Aorta (tissue), 5 donors: ENCODE measurements at regions not wholly inside any gene's neighbourhood (a gene's known extent, or its start where the extent isn't known, plus 50 kb on each side); places are given as distances from the start of the nearest gene placed in this dataset.

Experiments
- ATAC-seq: fragments of 200-7000 bp; cut with Tn5 transposase; one replicate; pipeline ENCODE4 v1.9.1; 2022; ENCODE audit warnings: moderate library complexity; ENCODE audit not compliant: low FRiP score
- DNase-seq, 2 donors: peaks; one replicate each; pipeline ENCODE4 v3.0.0-alpha.2; 2020
- H3K27ac ChIP-seq, 2 donors: one replicate each; pipeline ENCODE4 v1.5.1; 2013; ENCODE audit warnings: low read length in 2 of 2, mild to moderate bottlenecking in 2 of 2, moderate library complexity in 2 of 2, control low read depth in 1 of 2, inconsistent platforms in 1 of 2, low read depth in 1 of 2
- H3K27me3 ChIP-seq, 2 donors: one replicate each; pipeline ENCODE4 v1.6.1; 2013; ENCODE audit warnings: control low read depth in 1 of 2, low read length in 1 of 2, mild to moderate bottlenecking in 1 of 2, moderate library complexity in 1 of 2; ENCODE audit not compliant: insufficient read depth in 2 of 2, control insufficient read depth in 1 of 2
- H3K36me3 ChIP-seq, 2 donors: one replicate each; pipeline ENCODE4 v1.6.1; 2013; ENCODE audit warnings: control low read depth in 1 of 2, low read length in 1 of 2, mild to moderate bottlenecking in 1 of 2; ENCODE audit not compliant: insufficient read depth in 2 of 2, control insufficient read depth in 1 of 2
- H3K4me1 ChIP-seq, 2 donors: one replicate each; pipeline ENCODE4 v1.6.1; 2013; ENCODE audit warnings: low read length in 2 of 2, control low read depth in 1 of 2, mild to moderate bottlenecking in 1 of 2, moderate library complexity in 1 of 2; ENCODE audit not compliant: insufficient read depth in 2 of 2, control insufficient read depth in 1 of 2
- H3K4me3 ChIP-seq, 2 donors: one replicate each; pipeline ENCODE4 v1.5.1; 2013; ENCODE audit warnings: low read length in 2 of 2, control low read depth in 1 of 2, mild to moderate bottlenecking in 1 of 2
- H3K9me3 ChIP-seq: one replicate; pipeline ENCODE4 v1.6.1; 2013; ENCODE audit warnings: mild to moderate bottlenecking, low read length; ENCODE audit not compliant: control insufficient read depth
- WGBS, 2 donors: extraction: QIAGEN DNeasy Blood & Tissue Kit; methylation state at CpG; one replicate each; pipeline ENCODE4 v1.1.7; 2013; 5-methylcytosine and 5-hydroxymethylcytosine counted together
- intact Hi-C, 2 donors: fragments of 100-400 bp; cut with DNase I; formaldehyde crosslinking; loops; one replicate each; pipeline versions ENCODE4 v1.14.2 to v1.15.0; 2022
- donor health status: healthy with polysubstance abuse.
- donor health status: Bipolar disorder and iron deficiency.
- donor health status: DM: no; HTN: no; CAD: no.
- donor health status: DM: no; HTN: no; CAD: no.
- donor health status: DM: yes; HTN: yes; CAD: no.

DNA sequence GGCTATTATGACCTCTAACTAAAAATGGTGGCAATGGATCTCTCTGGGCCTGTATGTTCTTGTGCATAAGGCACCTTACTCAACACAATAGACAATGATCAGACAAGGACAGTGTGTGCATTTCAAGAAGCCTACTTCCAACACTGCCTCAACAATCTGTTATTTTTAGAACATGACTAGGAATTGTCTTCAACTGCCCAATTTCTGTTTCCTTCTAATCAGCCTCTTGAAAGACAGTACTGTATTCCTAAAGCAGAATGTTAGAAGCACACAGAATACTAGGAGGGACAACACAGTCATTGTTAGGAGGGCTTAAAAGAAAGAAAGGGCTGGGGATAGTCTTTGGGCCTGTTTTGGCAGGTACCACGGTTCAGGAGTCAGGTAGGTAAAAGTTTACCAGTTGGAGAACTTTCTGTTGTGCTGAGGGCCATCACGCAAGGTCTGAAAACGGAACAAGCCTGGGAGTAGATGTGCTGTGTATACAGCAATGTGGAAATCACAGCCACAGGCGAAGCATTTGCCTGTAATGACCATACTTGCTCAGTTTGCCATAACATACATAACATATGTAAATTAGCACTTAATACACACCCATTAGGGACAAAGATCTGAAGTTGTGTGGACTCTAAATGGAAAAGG is 100.8 kb upstream of the ATXN3L start:
- DNase-seq = no peak
- Histone ChIP-seq H3K36me3 (no peaks in the 10 kb centered on the region), H3K27me3 (no peaks in the 10 kb centered on the region), H3K27ac (no peak overlapping the region), H3K9me3 (no peaks in the 10 kb centered on the region), H3K4me1 (peaks cover 0 to 2% of the 10 kb centered on the region in 2 donors), H3K4me3 (no peak overlapping the region)
- WGBS, 2 donors = 78 to 94% methylated on average over 4 of the region's 4 CpGs
- intact Hi-C loops = no loop called here
- ATAC-seq = no peak

DNA sequence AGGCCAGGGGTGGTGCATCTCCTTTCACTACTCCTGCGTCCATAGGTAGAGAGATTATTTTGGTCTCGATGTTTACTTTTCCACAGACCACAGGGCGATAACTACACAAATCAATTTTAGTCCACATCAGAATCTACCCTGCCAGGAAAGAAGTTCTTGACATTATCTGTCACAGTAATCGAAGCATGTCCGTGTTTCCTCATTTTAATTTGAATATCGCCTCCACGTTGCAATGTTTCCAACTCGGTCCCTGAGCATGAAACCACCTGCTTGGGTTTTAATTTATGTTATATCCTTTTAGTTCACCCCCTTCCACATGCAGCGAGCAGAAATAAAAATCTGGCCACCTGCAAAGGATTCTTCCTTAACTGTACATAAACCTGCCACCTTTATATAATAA is 100.1 kb upstream of the ATXN3L start:
- 87 to 97% methylated on average over 9 of the region's 9 CpGs for WGBS, 2 donors
- Histone ChIP-seq H3K36me3 (no peaks in the 10 kb centered on the region), H3K4me1 (peaks cover 0 to 2% of the 10 kb centered on the region in 2 donors), H3K27ac (no peak overlapping the region), H3K9me3 (no peaks in the 10 kb centered on the region), H3K4me3 (no peak overlapping the region), H3K27me3 (no peaks in the 10 kb centered on the region)
- ATAC-seq (no peak), DNase-seq (no peak)
- intact Hi-C loops = no loop called here

DNA sequence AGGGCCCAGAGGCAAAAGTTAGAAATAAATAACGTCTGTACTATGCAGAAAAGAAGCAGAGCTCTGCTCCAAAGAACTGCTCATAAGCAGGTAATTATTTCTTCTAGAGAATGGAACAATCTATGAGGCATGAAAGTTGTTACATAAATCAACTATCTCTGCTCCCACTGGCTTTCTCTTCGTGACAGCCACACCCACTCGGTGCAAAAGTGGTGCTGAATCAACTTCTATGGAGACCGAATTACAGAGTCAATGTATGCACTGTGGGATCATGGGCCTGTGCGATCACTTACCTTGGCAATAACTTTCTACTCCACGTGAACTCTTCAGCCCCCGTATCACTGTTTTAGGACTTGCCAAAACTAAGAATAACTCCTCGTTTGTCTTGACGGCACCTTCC is 99.4 kb upstream of the ATXN3L start:
- ATAC-seq = no peak
- intact Hi-C loops = no loop called here
- 63 to 65% methylated on average over 9 of the region's 9 CpGs for WGBS, 2 donors
- no peak for DNase-seq
- H3K9me3 ChIP-seq = no peaks in the 10 kb centered on the region
- H3K4me3 ChIP-seq = no peak overlapping the region
- no peaks in the 10 kb centered on the region for H3K27me3 ChIP-seq
- no peaks in the 10 kb centered on the region for H3K36me3 ChIP-seq
- peaks cover 0 to 2% of the 10 kb centered on the region in 2 donors for H3K4me1 ChIP-seq
- H3K27ac ChIP-seq = no peak overlapping the region

DNA sequence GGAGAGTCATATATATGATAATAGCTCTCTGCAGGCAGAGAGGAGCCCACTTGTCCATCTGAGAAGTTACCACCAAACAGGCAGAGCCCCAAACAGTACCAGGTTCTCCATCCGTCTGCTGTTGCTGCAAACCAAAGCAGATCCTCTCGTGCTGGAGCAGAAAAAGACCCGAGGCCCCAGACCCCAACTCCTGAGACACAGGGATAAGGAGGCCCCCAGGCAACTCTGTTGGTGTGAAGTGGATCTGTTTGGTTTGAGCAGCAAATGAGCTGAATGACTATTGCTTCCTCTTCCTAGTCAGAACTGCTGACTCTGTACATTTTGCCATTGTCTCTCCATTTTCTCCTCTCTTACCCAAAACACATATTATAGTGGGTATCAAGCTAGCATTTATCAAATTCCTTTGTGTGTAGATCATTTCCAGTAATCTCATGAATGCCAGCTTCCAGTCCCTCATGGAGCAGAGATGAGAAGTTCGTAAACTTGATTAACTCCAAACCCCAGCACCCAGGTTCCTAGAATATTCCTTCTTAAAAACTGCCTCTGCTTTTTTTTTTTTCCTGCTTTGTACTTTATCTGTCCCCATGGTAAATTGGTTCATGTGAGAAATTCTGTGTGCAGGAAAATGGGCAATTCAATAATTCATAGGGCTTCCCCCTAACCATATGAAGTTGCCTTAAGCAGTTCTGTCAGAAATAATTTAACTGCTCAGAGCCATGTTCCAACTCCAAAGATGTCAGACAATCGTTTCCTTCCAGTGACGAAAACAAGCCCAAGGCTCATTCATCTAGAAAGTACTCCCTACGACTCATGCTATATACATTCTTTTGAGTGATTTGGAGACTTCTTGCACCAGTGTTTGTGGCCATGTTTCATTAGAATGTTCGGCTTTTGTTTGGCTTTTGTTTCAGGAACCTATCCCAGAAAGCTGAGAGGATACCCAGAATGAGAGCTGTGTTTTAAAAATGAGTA is 98.6 kb upstream of the ATXN3L start:
- peaks cover 0 to 2% of the 10 kb centered on the region in 2 donors for H3K4me1 ChIP-seq
- no peak overlapping the region for H3K27ac ChIP-seq
- H3K4me3 ChIP-seq = no peak overlapping the region
- H3K27me3 ChIP-seq = no peaks in the 10 kb centered on the region
- ATAC-seq = no peak
- intact Hi-C loops = no loop called here
- no peaks in the 10 kb centered on the region for H3K36me3 ChIP-seq
- DNase-seq = no peak
- no peaks in the 10 kb centered on the region for H3K9me3 ChIP-seq
- 46 to 57% methylated on average over 8 of the region's 8 CpGs for WGBS, 2 donors

DNA sequence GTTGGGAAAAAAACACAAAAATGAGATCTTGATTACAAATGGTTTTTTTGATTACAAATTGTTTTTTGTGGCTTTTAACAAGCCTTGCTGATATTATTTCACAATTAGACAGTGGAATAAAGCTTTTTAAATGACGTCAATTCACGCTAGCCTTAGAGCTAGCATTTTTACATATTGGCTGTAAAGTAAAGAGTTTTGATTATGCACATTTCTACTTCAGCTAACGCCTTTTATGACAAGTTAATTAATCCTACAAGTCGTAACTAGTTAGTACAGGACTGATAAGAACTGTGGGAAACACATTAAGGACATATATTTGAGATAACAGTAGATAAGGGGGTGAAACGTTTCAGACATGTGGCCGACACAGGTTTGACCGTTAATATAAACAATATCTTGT is 95.7 kb upstream of the ATXN3L start:
- no peak overlapping the region for H3K4me3 ChIP-seq
- intact Hi-C loops = no loop called here
- no peaks in the 10 kb centered on the region for H3K9me3 ChIP-seq
- no peaks in the 10 kb centered on the region for H3K36me3 ChIP-seq
- no peak overlapping the region for H3K27ac ChIP-seq
- 63 to 85% methylated on average over 7 of the region's 7 CpGs for WGBS, 2 donors
- H3K27me3 ChIP-seq = no peaks in the 10 kb centered on the region
- peaks cover 0 to 2% of the 10 kb centered on the region in 2 donors for H3K4me1 ChIP-seq
- ATAC-seq (no peak), DNase-seq (no peak)

DNA sequence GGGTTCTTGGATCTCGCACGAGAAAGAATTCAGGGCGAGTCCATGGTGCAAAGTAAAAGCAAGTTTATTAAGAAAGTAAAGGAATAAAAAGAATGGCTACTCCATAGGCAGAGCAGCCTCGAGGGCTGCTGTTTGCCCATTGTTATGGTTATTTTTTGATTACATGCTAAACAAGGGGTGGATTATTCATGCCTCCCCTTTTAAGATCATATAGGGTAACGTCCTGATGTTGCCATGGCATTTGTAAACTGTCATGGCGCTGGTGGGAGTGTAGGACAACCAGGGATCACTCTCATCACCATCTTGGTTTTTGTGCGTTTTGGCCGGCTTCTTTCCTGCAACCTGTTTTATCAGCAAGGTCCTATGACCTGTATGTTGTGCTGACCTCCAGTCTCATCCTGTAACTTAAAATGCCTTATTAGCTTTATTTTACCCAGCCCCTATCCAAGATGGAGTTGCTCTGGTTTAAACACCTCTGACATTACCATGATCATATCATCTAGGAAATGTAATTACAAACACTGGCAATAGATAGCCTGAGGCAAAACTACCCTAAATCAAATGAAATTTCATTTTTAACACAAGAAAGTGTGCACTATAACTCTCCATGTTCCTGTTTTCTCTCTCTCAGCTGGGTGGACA is 94.3 kb upstream of the ATXN3L start:
- Histone ChIP-seq H3K4me3 (no peak overlapping the region), H3K9me3 (no peaks in the 10 kb centered on the region), H3K36me3 (no peaks in the 10 kb centered on the region), H3K27ac (no peak overlapping the region), H3K27me3 (no peaks in the 10 kb centered on the region), H3K4me1 (peaks cover 0 to 2% of the 10 kb centered on the region in 2 donors)
- DNase-seq (no peak), ATAC-seq (no peak)
- intact Hi-C loops = no loop called here
- 67 to 94% methylated on average over 8 of the region's 8 CpGs for WGBS, 2 donors

DNA sequence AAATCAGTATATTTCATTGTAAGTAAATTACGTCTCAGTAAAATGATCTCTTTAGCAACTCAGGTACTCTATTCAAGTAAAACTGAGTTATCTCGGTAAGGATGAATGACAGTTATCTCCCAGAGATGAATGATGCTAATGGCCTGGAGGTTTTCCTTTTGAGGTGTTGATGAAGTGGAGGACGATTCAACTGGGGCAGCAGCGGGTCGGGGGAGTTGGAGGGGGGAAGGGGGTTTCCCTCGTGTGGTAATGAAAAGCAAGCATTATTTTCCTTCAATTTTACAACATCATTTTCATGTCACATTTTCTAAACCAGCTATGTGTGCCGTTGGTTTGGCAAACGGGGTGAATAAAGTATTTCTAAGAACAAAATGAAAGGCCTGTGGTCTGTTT is 92.4 kb upstream of the ATXN3L start:
- H3K27ac ChIP-seq = no peak overlapping the region
- ATAC-seq (no peak), DNase-seq (no peak)
- no peak overlapping the region for H3K4me3 ChIP-seq
- H3K9me3 ChIP-seq = no peaks in the 10 kb centered on the region
- H3K4me1 ChIP-seq = no peaks in the 10 kb centered on the region
- intact Hi-C loops = no loop called here
- H3K36me3 ChIP-seq = no peaks in the 10 kb centered on the region
- H3K27me3 ChIP-seq = no peaks in the 10 kb centered on the region
- WGBS, 2 donors = 39 to 76% methylated on average over 8 of the region's 8 CpGs

DNA sequence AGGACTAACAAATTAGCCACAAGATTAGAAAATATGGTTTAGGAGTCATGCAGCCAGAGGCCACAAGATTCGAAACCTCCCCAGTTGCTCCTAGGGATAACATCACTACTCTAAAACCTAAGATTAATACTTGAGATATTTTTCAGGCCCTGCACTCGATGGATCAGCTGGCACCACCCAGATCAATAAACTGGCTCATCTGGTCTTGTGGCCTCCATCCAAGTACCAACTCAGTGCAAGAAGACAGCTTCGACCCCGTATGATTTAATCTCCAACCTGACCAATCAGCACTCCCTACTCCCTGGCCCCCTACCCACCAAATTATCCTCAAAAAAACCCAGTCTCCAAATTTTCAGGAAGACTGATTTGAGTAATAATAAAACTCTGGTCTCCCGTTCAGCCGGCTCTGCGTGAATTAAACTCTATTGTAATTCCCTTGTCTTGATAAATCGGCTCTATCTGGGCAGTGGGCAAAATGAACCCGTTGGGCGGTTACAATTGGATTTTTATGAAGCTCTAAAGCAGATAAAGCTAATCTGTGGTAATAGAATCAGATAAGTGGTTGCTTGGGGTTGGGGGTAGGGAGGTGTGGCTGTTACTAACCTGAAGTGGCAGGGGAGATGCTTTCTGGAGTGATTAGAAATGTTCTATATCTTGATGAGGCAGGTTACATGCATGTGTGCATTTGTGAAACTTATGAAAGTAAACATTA is 91.8 kb upstream of the ATXN3L start:
- no peaks in the 10 kb centered on the region for H3K36me3 ChIP-seq
- H3K27ac ChIP-seq = no peak overlapping the region
- ATAC-seq (no peak), DNase-seq (no peak)
- intact Hi-C loops = no loop called here
- H3K27me3 ChIP-seq = no peaks in the 10 kb centered on the region
- 68 to 91% methylated on average over 10 of the region's 10 CpGs for WGBS, 2 donors
- H3K4me3 ChIP-seq = no peak overlapping the region
- no peaks in the 10 kb centered on the region for H3K4me1 ChIP-seq
- no peaks in the 10 kb centered on the region for H3K9me3 ChIP-seq
